SK-N-SH treated with all-trans-retinoic acid at 6 μM for 48 hours (cell line): ENCODE measurements at regions not wholly inside any gene's neighbourhood (a gene's known extent, or its start where the extent isn't known, plus 50 kb on each side); places are given as distances from the start of the nearest gene placed in this dataset.

Experiments used
- ZC3H10 ChIP-seq: fragments of 250-450 bp; sonication (Bioruptor Pico); IDR thresholded peaks from 2 replicates; pipeline ENCODE4 v1.5.1; 2021; ENCODE audit warnings: mild to moderate bottlenecking, moderate library complexity
- ZFP3 ChIP-seq: fragments of 250-450 bp; sonication (Bioruptor Pico); IDR thresholded peaks from 2 replicates; pipeline ENCODE4 v1.5.0; 2020; ENCODE audit warnings: mild to moderate bottlenecking, moderate library complexity

GRCh38 chr11:115051938-115052590 lies 373.7 kb downstream of the NXPE2 start:
- TF ChIP-seq ZC3H10 (CRISPR knock-in tag) (no peak), ZFP3 (CRISPR knock-in tag) (no peak)
